ENCODE measurements at regions not wholly inside any gene's neighbourhood (a gene's known extent, or its start where the extent isn't known, plus 50 kb on each side); places are given as distances from the start of the nearest gene placed in this dataset.

GRCh38 chrX:44621078-44621477 is 78.4 kb upstream of the FUNDC1 start:
- H3K27me3 ChIP-seq (replicated peaks; ENCODE audit: insufficient read depth) = no peaks in the 10 kb centered on the region
- H3K27ac ChIP-seq = no peak overlapping the region
- H3K9me3 ChIP-seq = no peaks in the 10 kb centered on the region
- intact Hi-C loops (cut with DNase I) = no loop called here
- DNase-seq (ENCODE audit: low spot score) = peak; percentile 52
- 12% methylated on average over 4 of the region's 4 CpGs for WGBS
- H3K4me3 ChIP-seq = no peak overlapping the region
- no peaks in the 10 kb centered on the region for H3K4me1 ChIP-seq (replicated peaks)
- TF ChIP-seq CTCF (IDR thresholded peaks at IDR 0.05) = no peak
- peak; percentile 74 for TF ChIP-seq POLR2AphosphoS5 (IDR thresholded peaks at IDR 0.05)
- H3K36me3 ChIP-seq = no peaks in the 10 kb centered on the region

GRCh38 chrX:44619039-44619438 is 76.4 kb upstream of the FUNDC1 start:
- WGBS = 97% methylated on average over 4 of the region's 4 CpGs
- TF ChIP-seq POLR2A (IDR thresholded peaks at IDR 0.05) = no peak
- no peak for TF ChIP-seq POLR2AphosphoS5 (IDR thresholded peaks at IDR 0.05)
- TF ChIP-seq CTCF (IDR thresholded peaks at IDR 0.05) = no peak
- H3K4me3 ChIP-seq = no peak overlapping the region
- intact Hi-C loops (cut with DNase I) = no loop called here
- no peaks in the 10 kb centered on the region for H3K36me3 ChIP-seq
- no peaks in the 10 kb centered on the region for H3K9me3 ChIP-seq
- H3K27me3 ChIP-seq (replicated peaks; ENCODE audit: insufficient read depth) = no peaks in the 10 kb centered on the region
- no peak overlapping the region for H3K27ac ChIP-seq
- no peak for DNase-seq (ENCODE audit: low spot score)
- H3K4me1 ChIP-seq (replicated peaks) = no peaks in the 10 kb centered on the region

- Histone ChIP-seq H3K4me3 (no peak overlapping the region), H3K27me3 (replicated peaks; ENCODE audit: insufficient read depth) (no peaks in the 10 kb centered on the region), H3K9me3 (no peaks in the 10 kb centered on the region), H3K27ac (no peak overlapping the region), H3K36me3 (no peaks in the 10 kb centered on the region), H3K4me1 (replicated peaks) (no peaks in the 10 kb centered on the region)
- DNase-seq (ENCODE audit: low spot score) = no peak
- intact Hi-C loops (cut with DNase I) = no loop called here
- TF ChIP-seq POLR2A (IDR thresholded peaks at IDR 0.05) = no peak
- no peak for TF ChIP-seq POLR2AphosphoS5 (IDR thresholded peaks at IDR 0.05)
- no peak for TF ChIP-seq CTCF (IDR thresholded peaks at IDR 0.05)
- 63% methylated on average over 2 of the region's 2 CpGs for WGBS
These were observed 53.6 kb upstream of the FUNDC1 start for GRCh38 chrX:44596277-44596676.

Small RNAs in the stretch of these regions (small RNA-seq; reads per million reads assigned to genes)
- 0 reads per million in 2 donors for gene RN7SL291P

Measured in prostate gland (tissue), 2 donors.